GM23248 (cell line): ENCODE measurements at regions not wholly inside any gene's neighbourhood (a gene's known extent, or its start where the extent isn't known, plus 50 kb on each side); places are given as distances from the start of the nearest gene placed in this dataset.

ENCODE experiments used
- DNase-seq: peaks from one replicate; pipeline ENCODE4 v3.0.0-alpha.2; 2015
- H2AFZ ChIP-seq: fragments of 200-600 bp; sonication (generic); 2 replicates; pipeline ENCODE4 v1.6.1; 2016; ENCODE audit warnings: antibody characterized with exemption
- H3F3A ChIP-seq: fragments of 200-600 bp; sonication (generic); 2 replicates; pipeline ENCODE4 v1.6.1; 2016; ENCODE audit warnings: mild to moderate bottlenecking, antibody characterized with exemption, mixed run types; ENCODE audit not compliant: insufficient read depth
- H3K27ac ChIP-seq: fragments of 200-600 bp; sonication (generic); 2 replicates; pipeline ENCODE4 v1.5.1; 2016; ENCODE audit warnings: mild to moderate bottlenecking
- H3K27me3 ChIP-seq: fragments of 200-600 bp; sonication (generic); replicated peaks from 2 replicates; pipeline ENCODE4 v1.6.1; 2016; ENCODE audit warnings: mild to moderate bottlenecking; ENCODE audit not compliant: insufficient read depth
- H3K36me3 ChIP-seq: fragments of 200-600 bp; sonication (generic); 2 replicates; pipeline ENCODE4 v1.6.1; 2016; ENCODE audit warnings: low read depth, mild to moderate bottlenecking
- H3K4me1 ChIP-seq: fragments of 200-600 bp; sonication (generic); 2 replicates; pipeline ENCODE4 v1.6.1; 2016; ENCODE audit warnings: mild to moderate bottlenecking; ENCODE audit not compliant: insufficient read depth
- H3K4me2 ChIP-seq: fragments of 200-600 bp; sonication (generic); one replicate; pipeline ENCODE4 v1.6.1; 2016; ENCODE audit warnings: mild to moderate bottlenecking; ENCODE audit not compliant: unreplicated experiment
- H3K4me3 ChIP-seq: fragments of 200-600 bp; sonication (generic); 2 replicates; pipeline ENCODE4 v1.5.1; 2016; ENCODE audit warnings: mild to moderate bottlenecking
- H3K79me2 ChIP-seq: fragments of 200-600 bp; sonication (generic); 2 replicates; pipeline ENCODE4 v1.6.1; 2016; ENCODE audit warnings: mild to moderate bottlenecking; ENCODE audit not compliant: insufficient read depth
- H3K9ac ChIP-seq: fragments of 200-600 bp; sonication (generic); 2 replicates; pipeline ENCODE4 v1.6.1; 2016; ENCODE audit warnings: mild to moderate bottlenecking
- H3K9me2 ChIP-seq: fragments of 200-600 bp; sonication (generic); 2 replicates; pipeline ENCODE4 v1.6.1; 2016; ENCODE audit warnings: mixed run types, mild to moderate bottlenecking, moderate library complexity; ENCODE audit not compliant: insufficient read depth
- H3K9me3 ChIP-seq: fragments of 200-600 bp; sonication (generic); one replicate; pipeline ENCODE4 v1.6.1; 2017; ENCODE audit warnings: low read depth
- H4K20me1 ChIP-seq: fragments of 200-600 bp; sonication (generic); 2 replicates; pipeline ENCODE4 v1.6.0; 2016; ENCODE audit not compliant: insufficient read depth
- EZH2 ChIP-seq: fragments of 200-600 bp; sonication (generic); IDR thresholded peaks from 2 replicates; pipeline ENCODE4 v1.6.1; 2018; ENCODE audit warnings: antibody characterized with exemption, mild to moderate bottlenecking; ENCODE audit not compliant: insufficient read depth, poor library complexity, severe bottlenecking
- EZH2phosphoT487 ChIP-seq: fragments of 200-600 bp; sonication (generic); IDR thresholded peaks from 2 replicates; pipeline ENCODE4 v1.6.1; 2018; ENCODE audit warnings: antibody characterized with exemption, moderate library complexity, mild to moderate bottlenecking, low read depth; ENCODE audit not compliant: insufficient read depth
- WGBS, 2 experiments: methylation state at CpG; one replicate each; pipeline ENCODE4 v1.1.6; 2015 to 2017; ENCODE audit warnings: low lambda C conversion rate in 2 of 2, low coverage in 1 of 2; ENCODE audit errors: missing lambda C conversion rate in 2 of 2; 5-methylcytosine and 5-hydroxymethylcytosine counted together
- in situ Hi-C: fragments of 300-500 bp; cut with MboI; formaldehyde crosslinking; loops from 2 replicates; pipeline ENCODE4 v1.15.0; 2020

DNA sequence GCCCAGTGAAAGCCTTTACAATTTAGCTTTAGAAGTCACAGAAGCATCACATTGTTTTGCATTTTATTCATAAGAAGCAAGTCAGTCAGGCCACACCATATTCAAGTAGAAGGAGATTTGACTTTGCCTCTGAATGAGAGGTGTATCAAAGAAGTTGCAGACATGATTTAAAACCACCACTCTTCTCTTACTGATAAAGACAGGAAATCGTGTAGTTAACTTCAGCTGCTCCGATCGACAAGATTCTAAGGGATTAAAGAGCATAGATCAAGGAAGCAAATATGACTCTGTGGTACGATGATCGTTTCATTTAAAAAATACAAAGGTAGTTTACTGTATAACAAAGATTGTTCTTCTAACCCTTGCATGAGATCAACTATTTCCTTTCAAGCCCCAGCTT, 328.0 kb upstream of the PPP1R2C start:
- 45 to 48% methylated on average over 5 of the region's 5 CpGs for WGBS, 2 experiments

DNA sequence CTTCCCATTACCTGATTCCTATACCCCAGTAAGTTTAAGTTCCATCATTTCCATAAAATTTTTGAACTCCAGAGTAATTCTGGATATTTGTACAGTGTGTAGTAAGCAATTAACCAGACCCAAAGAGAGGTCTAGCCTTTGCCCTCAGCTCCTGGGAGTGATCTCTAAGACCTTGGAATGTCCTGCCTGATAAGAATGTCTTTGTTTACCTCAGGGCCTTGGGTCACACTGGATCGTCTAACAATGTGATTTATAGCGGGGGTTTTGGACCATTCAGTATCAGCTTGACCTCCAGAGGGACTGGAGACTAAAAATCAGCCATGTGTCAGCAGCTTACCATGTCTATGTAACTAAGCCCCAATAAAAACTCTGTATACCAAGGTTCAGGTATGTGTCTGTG, 330.9 kb upstream of the PPP1R2C start:
- no peak for DNase-seq
- 11 to 14% methylated on average over 2 of the region's 2 CpGs for WGBS, 2 experiments
- in situ Hi-C loops = no loop called here

More for the DNA sequence above, 328.0 kb upstream of the PPP1R2C start:
- DNase-seq = no peak
- no peak overlapping the region for H3K27ac ChIP-seq
- TF ChIP-seq EZH2phosphoT487 = no peak
- TF ChIP-seq EZH2 = no peak
- H3K4me1 ChIP-seq = no peaks in the 10 kb centered on the region
- no peaks in the 10 kb centered on the region for H4K20me1 ChIP-seq
- in situ Hi-C loops = no loop called here
- H3K4me3 ChIP-seq = no peak overlapping the region
- H2AFZ ChIP-seq = no peak overlapping the region
- no peaks in the 10 kb centered on the region for H3K9me3 ChIP-seq
- H3K36me3 ChIP-seq = no peaks in the 10 kb centered on the region
- H3F3A ChIP-seq = no peaks in the 10 kb centered on the region
- no peaks in the 10 kb centered on the region for H3K79me2 ChIP-seq
- H3K4me2 ChIP-seq = no peak overlapping the region
- H3K9me2 ChIP-seq = no peaks in the 10 kb centered on the region
- no peak overlapping the region for H3K9ac ChIP-seq
- no peaks in the 10 kb centered on the region for H3K27me3 ChIP-seq

DNA sequence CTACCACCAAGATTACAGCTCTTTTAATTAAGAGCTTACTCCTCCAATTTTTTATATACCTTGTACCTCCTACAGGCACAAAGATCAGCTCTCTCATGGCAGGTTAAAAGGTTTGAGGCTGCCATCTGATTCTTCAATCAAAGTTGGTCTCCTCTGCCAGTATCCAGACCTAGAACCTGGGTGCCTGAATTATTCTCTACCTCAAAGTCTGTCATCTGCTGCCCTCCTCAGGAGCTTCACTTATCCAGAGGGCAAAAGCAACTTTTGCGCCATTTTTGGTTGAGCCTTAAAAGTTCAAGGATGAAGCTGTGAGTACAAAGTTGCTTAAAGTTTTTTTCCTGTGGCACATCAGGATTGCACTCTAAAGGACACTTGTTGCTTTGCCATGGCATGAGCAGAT, 343.7 kb upstream of the PPP1R2C start:
- DNase-seq = no peak
- Histone ChIP-seq H4K20me1 (no peaks in the 10 kb centered on the region), H3F3A (no peaks in the 10 kb centered on the region), H3K27me3 (no peaks in the 10 kb centered on the region), H2AFZ (no peak overlapping the region), H3K36me3 (no peaks in the 10 kb centered on the region), H3K4me1 (no peaks in the 10 kb centered on the region), H3K9me2 (no peaks in the 10 kb centered on the region), H3K79me2 (no peaks in the 10 kb centered on the region), H3K27ac (no peak overlapping the region), H3K4me3 (no peak overlapping the region), H3K9ac (no peak overlapping the region), H3K4me2 (no peak overlapping the region), H3K9me3 (no peaks in the 10 kb centered on the region)
- 71 to 92% methylated on average over 1 of the region's 1 CpG for WGBS, 2 experiments
- TF ChIP-seq EZH2 = no peak
- TF ChIP-seq EZH2phosphoT487 = no peak
- in situ Hi-C loops = no loop called here

More for the DNA sequence above, 330.9 kb upstream of the PPP1R2C start:
- Histone ChIP-seq H3K36me3 (no peaks in the 10 kb centered on the region), H3K4me2 (no peak overlapping the region), H4K20me1 (no peaks in the 10 kb centered on the region), H3K79me2 (no peaks in the 10 kb centered on the region), H3K9me3 (no peaks in the 10 kb centered on the region), H3K27ac (no peak overlapping the region), H2AFZ (no peak overlapping the region), H3K9ac (no peak overlapping the region), H3K4me3 (no peak overlapping the region), H3F3A (no peaks in the 10 kb centered on the region), H3K9me2 (no peaks in the 10 kb centered on the region), H3K4me1 (no peaks in the 10 kb centered on the region), H3K27me3 (no peaks in the 10 kb centered on the region)
- TF ChIP-seq EZH2phosphoT487 (no peak), EZH2 (no peak)

DNA sequence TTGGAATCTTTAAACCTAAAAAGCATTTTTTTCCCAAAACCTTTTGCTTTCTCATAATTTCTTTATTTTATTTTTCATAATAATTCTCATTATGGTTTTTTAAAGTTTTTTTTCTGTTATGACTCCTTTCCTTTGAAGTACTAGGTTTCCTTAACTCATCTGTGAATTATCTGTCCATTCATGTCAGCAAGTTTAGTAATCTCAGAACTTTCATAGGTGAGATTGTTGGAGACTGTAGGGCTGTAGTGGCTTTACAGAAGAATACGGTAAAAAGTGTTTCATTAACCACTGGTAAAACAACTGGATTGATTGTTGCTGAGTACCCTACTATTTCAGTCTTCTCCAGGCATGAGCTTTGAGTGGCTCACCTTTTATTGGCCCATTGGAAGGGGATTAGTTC, 361.7 kb upstream of the PPP1R2C start:
- no peaks in the 10 kb centered on the region for H4K20me1 ChIP-seq
- in situ Hi-C loops = no loop called here
- DNase-seq = no peak
- H3K27ac ChIP-seq = no peak overlapping the region
- H3K79me2 ChIP-seq = no peaks in the 10 kb centered on the region
- H3K27me3 ChIP-seq = no peaks in the 10 kb centered on the region
- H3K9me2 ChIP-seq = no peaks in the 10 kb centered on the region
- no peaks in the 10 kb centered on the region for H3K36me3 ChIP-seq
- H3K4me1 ChIP-seq = no peaks in the 10 kb centered on the region
- no peak overlapping the region for H3K9ac ChIP-seq
- no peak overlapping the region for H2AFZ ChIP-seq
- no peaks in the 10 kb centered on the region for H3F3A ChIP-seq
- TF ChIP-seq EZH2 (no peak), EZH2phosphoT487 (no peak)
- no peak overlapping the region for H3K4me3 ChIP-seq
- no peak overlapping the region for H3K4me2 ChIP-seq
- 41 to 53% methylated on average over 1 of the region's 1 CpG for WGBS, 2 experiments
- no peaks in the 10 kb centered on the region for H3K9me3 ChIP-seq

DNA sequence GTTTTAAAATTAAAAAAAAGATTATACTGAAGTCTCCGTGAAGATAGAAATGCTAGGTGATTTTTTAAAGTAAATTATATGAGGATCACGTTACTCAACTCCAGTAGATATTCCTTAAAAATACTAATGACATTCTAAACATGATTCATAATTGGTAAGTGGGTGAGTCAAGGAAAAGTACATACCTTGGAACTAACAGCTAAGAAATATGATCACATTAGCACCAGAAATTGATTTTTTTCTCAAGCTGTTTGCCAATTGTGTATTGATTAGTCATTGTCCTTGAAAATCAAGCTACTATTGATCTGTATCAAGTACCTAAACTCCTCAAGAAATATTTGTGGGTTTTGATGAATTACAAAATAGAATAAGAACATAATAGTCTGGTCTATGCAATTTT, 362.6 kb upstream of the PPP1R2C start:
- WGBS, 2 experiments = 43 to 46% methylated on average over 2 of the region's 2 CpGs

More for the DNA sequence above, 362.6 kb upstream of the PPP1R2C start:
- no peak for TF ChIP-seq EZH2
- no peak for TF ChIP-seq EZH2phosphoT487
- Histone ChIP-seq H3K4me2 (no peak overlapping the region), H3K79me2 (no peaks in the 10 kb centered on the region), H3K9me3 (no peaks in the 10 kb centered on the region), H4K20me1 (no peaks in the 10 kb centered on the region), H3K9ac (no peak overlapping the region), H3F3A (no peaks in the 10 kb centered on the region), H2AFZ (no peak overlapping the region), H3K27me3 (no peaks in the 10 kb centered on the region), H3K4me3 (no peak overlapping the region), H3K4me1 (no peaks in the 10 kb centered on the region), H3K9me2 (no peaks in the 10 kb centered on the region), H3K27ac (no peak overlapping the region), H3K36me3 (no peaks in the 10 kb centered on the region)
- DNase-seq = no peak
- in situ Hi-C loops = no loop called here
